Stomach (tissue), 8 donors: ENCODE measurements at regions not wholly inside any gene's neighbourhood (a gene's known extent, or its start where the extent isn't known, plus 50 kb on each side); places are given as distances from the start of the nearest gene placed in this dataset.

Source experiments
- DNase-seq, 2 donors: peaks; one replicate each; pipeline versions ENCODE4 v3.0.0 to v3.0.0-alpha.2; 2013 to 2019
- H3K27ac ChIP-seq, 5 donors: fragments of 200-600 bp in 4 of 5; sonication (generic) in 4 of 5; one replicate each; pipeline ENCODE4 v1.5.1; 2013 to 2019; ENCODE audit warnings: mild to moderate bottlenecking in 1 of 5, moderate library complexity in 1 of 5
- H3K27me3 ChIP-seq, 3 donors: fragments of 200-600 bp; sonication (generic); one replicate each; pipeline ENCODE4 v1.5.1; 2017 to 2019; ENCODE audit warnings: mixed run types in 1 of 3
- H3K36me3 ChIP-seq, 4 donors: fragments of 200-600 bp; sonication (generic); 1 replicate in 3 of 4; 2 replicates in 1 of 4; pipeline ENCODE4 v1.5.1; 2016 to 2019
- H3K4me1 ChIP-seq, 4 donors: fragments of 200-600 bp; sonication (generic); one replicate each; pipeline ENCODE4 v1.5.1; 2016 to 2019
- H3K4me3 ChIP-seq, 4 donors: fragments of 200-600 bp; sonication (generic) in 3 of 4; one replicate each; pipeline ENCODE4 v1.5.1; 2016 to 2019; ENCODE audit warnings: mild to moderate bottlenecking in 1 of 4
- H3K9me3 ChIP-seq, 4 donors: fragments of 200-600 bp; sonication (generic); one replicate each; pipeline ENCODE4 v1.5.1; 2016 to 2019
- CTCF ChIP-seq, 7 experiments: fragments of 450-650 bp in 4 of 7; fragments of 200-600 bp in 3 of 7; sonication (generic) in 3 of 7; IDR thresholded peaks; one replicate each; pipeline ENCODE4 v1.5.1; 2016 to 2019; ENCODE audit warnings: antibody characterized with exemption in 7 of 7, control low read depth in 2 of 7, mild to moderate bottlenecking in 1 of 7
- EP300 ChIP-seq: sonication (generic); formaldehyde crosslinking; IDR thresholded peaks from one replicate; pipeline ENCODE4 v1.6.1; 2017; ENCODE audit warnings: antibody characterized with exemption
- POLR2A ChIP-seq, 4 donors: fragments of 450-650 bp; IDR thresholded peaks; one replicate each; pipeline ENCODE4 v1.6.1; 2016; ENCODE audit warnings: antibody characterized with exemption in 4 of 4, control low read depth in 2 of 4, mild to moderate bottlenecking in 1 of 4, moderate library complexity in 1 of 4
- POLR2AphosphoS5 ChIP-seq, 3 donors: sonication (generic); formaldehyde crosslinking; IDR thresholded peaks; one replicate each; pipeline ENCODE4 v1.6.1; 2016; ENCODE audit warnings: antibody characterized with exemption in 3 of 3
- WGBS, 5 donors: extraction: QIAGEN DNeasy Blood & Tissue Kit in 3 of 5; methylation state at CpG; one replicate each; pipeline versions ENCODE4 v1.1.5 to v1.1.7; 2013 to 2018; 5-methylcytosine and 5-hydroxymethylcytosine counted together
- intact Hi-C: fragments of 100-400 bp; cut with DNase I; formaldehyde crosslinking; loops from one replicate; pipeline ENCODE4 v1.15.1; 2023; ENCODE audit warnings: low total_unique reads
- donor health status: healthy with polysubstance abuse.
- donor health status: Bipolar disorder and iron deficiency.
- donor health status: healthy.

GRCh38 chr7:125830743-125831142 is 901.1 kb upstream of the POT1 start:
- Histone ChIP-seq H3K4me1 (no peaks in the 10 kb centered on the region), H3K27me3 (no peaks in the 10 kb centered on the region), H3K9me3 (peaks cover 0 to 40% (median 6%) of the 10 kb centered on the region in 4 donors), H3K27ac (no peak overlapping the region), H3K4me3 (no peak overlapping the region), H3K36me3 (no peaks in the 10 kb centered on the region)
- intact Hi-C loops = no loop called here
- TF ChIP-seq POLR2A (IDR thresholded peaks at IDR 0.05) = no peak
- no peak for TF ChIP-seq CTCF (IDR thresholded peaks at IDR 0.05)
- TF ChIP-seq POLR2AphosphoS5 (IDR thresholded peaks at IDR 0.05) = no peak
- no peak for TF ChIP-seq EP300
- no peak for DNase-seq

GRCh38 chr7:125828153-125828700 is 898.6 kb upstream of the POT1 start:
- H3K4me3 ChIP-seq = no peak overlapping the region
- H3K27ac ChIP-seq = no peak overlapping the region
- DNase-seq = no peak
- H3K9me3 ChIP-seq = peaks cover 0 to 31% (median 6%) of the 10 kb centered on the region in 4 donors
- intact Hi-C loops = no loop called here
- H3K36me3 ChIP-seq = no peaks in the 10 kb centered on the region
- 84 to 89% (median 86%) methylated on average over 3 of the region's 3 CpGs for WGBS, 5 donors
- TF ChIP-seq POLR2A (IDR thresholded peaks at IDR 0.05) (no peak), EP300 (no peak), POLR2AphosphoS5 (IDR thresholded peaks at IDR 0.05) (no peak), CTCF (IDR thresholded peaks at IDR 0.05) (no peak)
- H3K4me1 ChIP-seq = no peaks in the 10 kb centered on the region
- no peaks in the 10 kb centered on the region for H3K27me3 ChIP-seq

GRCh38 chr7:125823538-125823937 is 893.9 kb upstream of the POT1 start:
- Histone ChIP-seq H3K4me3 (no peak overlapping the region), H3K36me3 (no peaks in the 10 kb centered on the region), H3K27ac (no peak overlapping the region), H3K4me1 (no peaks in the 10 kb centered on the region), H3K27me3 (no peaks in the 10 kb centered on the region), H3K9me3 (peaks cover 0 to 3% (median 0%) of the 10 kb centered on the region in 4 donors)
- no peak for TF ChIP-seq POLR2A (IDR thresholded peaks at IDR 0.05)
- no peak for TF ChIP-seq CTCF (IDR thresholded peaks at IDR 0.05)
- TF ChIP-seq POLR2AphosphoS5 (IDR thresholded peaks at IDR 0.05) = no peak
- no peak for TF ChIP-seq EP300
- intact Hi-C loops = no loop called here
- no peak for DNase-seq

GRCh38 chr7:125820495-125820894 is 890.9 kb upstream of the POT1 start:
- TF ChIP-seq CTCF (IDR thresholded peaks at IDR 0.05) (no peak), POLR2AphosphoS5 (IDR thresholded peaks at IDR 0.05) (no peak), POLR2A (IDR thresholded peaks at IDR 0.05) (no peak), EP300 (no peak)
- H3K4me1 ChIP-seq = no peaks in the 10 kb centered on the region
- no peak overlapping the region for H3K27ac ChIP-seq
- H3K36me3 ChIP-seq = no peaks in the 10 kb centered on the region
- H3K4me3 ChIP-seq = no peak overlapping the region
- H3K9me3 ChIP-seq = no peaks in the 10 kb centered on the region
- H3K27me3 ChIP-seq = no peaks in the 10 kb centered on the region
- intact Hi-C loops = no loop called here
- DNase-seq = no peak
